Natural killer cell (primary cell): ENCODE measurements at regions not wholly inside any gene's neighbourhood (a gene's known extent, or its start where the extent isn't known, plus 50 kb on each side); places are given as distances from the start of the nearest gene placed in this dataset.

Experiments
- ATAC-seq, 3 donors: fragments of 150-1000 bp in 2 of 3; fragments of 200-7000 bp in 1 of 3; cut with Tn5 transposase; 1 replicate in 1 of 3; 2 replicates in 2 of 3; pipeline ENCODE4 v1.10.0; 2021; ENCODE audit warnings: mild to moderate bottlenecking in 2 of 3, moderate library complexity in 2 of 3
- DNase-seq, 2 donors: peaks; one replicate each; pipeline versions ENCODE4 v3.0.0 to v3.0.0-alpha.2; 2013 to 2021; ENCODE audit warnings: mixed read lengths in 1 of 2
- H3K27ac ChIP-seq: one replicate; pipeline ENCODE4 v1.5.1; 2013; ENCODE audit warnings: mild to moderate bottlenecking, low read length
- H3K27me3 ChIP-seq: one replicate; pipeline ENCODE4 v1.6.1; 2013; ENCODE audit warnings: low read length; ENCODE audit not compliant: control insufficient read depth, insufficient read depth
- H3K36me3 ChIP-seq: one replicate; pipeline ENCODE4 v1.6.1; 2013; ENCODE audit warnings: low read length; ENCODE audit not compliant: control insufficient read depth, insufficient read depth
- H3K4me1 ChIP-seq: one replicate; pipeline ENCODE4 v1.6.1; 2013; ENCODE audit warnings: low read length; ENCODE audit not compliant: control insufficient read depth, insufficient read depth
- H3K4me3 ChIP-seq: one replicate; pipeline ENCODE4 v1.5.1; 2013; ENCODE audit warnings: low read length
- H3K9me3 ChIP-seq: one replicate; pipeline ENCODE4 v1.6.1; 2013; ENCODE audit warnings: low read length; ENCODE audit not compliant: control insufficient read depth, insufficient read depth
- H3K27ac Mint-ChIP-seq, 2 donors: one replicate each; pipeline ENCODE4 v1.8.0; 2022; ENCODE audit warnings: mild to moderate bottlenecking in 2 of 2, mixed read lengths in 2 of 2, moderate library complexity in 1 of 2
- H3K27me3 Mint-ChIP-seq, 2 donors: one replicate each; pipeline ENCODE4 v1.8.0; 2022; ENCODE audit warnings: low read depth in 2 of 2, mixed read lengths in 2 of 2
- H3K36me3 Mint-ChIP-seq: one replicate; pipeline ENCODE4 v1.8.0; 2022; ENCODE audit warnings: mixed read lengths
- H3K4me1 Mint-ChIP-seq, 2 donors: one replicate each; pipeline ENCODE4 v1.8.0; 2022; ENCODE audit warnings: mixed read lengths in 2 of 2
- H3K4me3 Mint-ChIP-seq: one replicate; pipeline ENCODE4 v1.8.0; 2022; ENCODE audit warnings: mild to moderate bottlenecking, moderate library complexity, mixed read lengths
- H3K9me3 Mint-ChIP-seq, 2 donors: one replicate each; pipeline ENCODE4 v1.8.0; 2022; ENCODE audit warnings: mixed read lengths in 2 of 2
- CTCF ChIP-seq: fragments of 200-600 bp; IDR thresholded peaks from one replicate; pipeline ENCODE4 v1.8.0; 2022; ENCODE audit warnings: antibody characterized with exemption
- WGBS: methylation state at CpG from one replicate; pipeline ENCODE4 v1.1.7; 2013; ENCODE audit warnings: missing lambda C conversion rate; ENCODE audit not compliant: insufficient coverage; 5-methylcytosine and 5-hydroxymethylcytosine counted together
- intact Hi-C: fragments of 100-400 bp; cut with micrococcal nuclease; formaldehyde crosslinking; loops from one replicate; pipeline ENCODE4 v1.14.2; 2022

- no peak overlapping the region for H3K4me3 ChIP-seq
- peaks cover 6 to 9% of the 10 kb centered on the region in 2 donors for H3K27me3 Mint-ChIP-seq
- no peak overlapping the region for H3K27ac ChIP-seq
- no peaks in the 10 kb centered on the region for H3K36me3 Mint-ChIP-seq
- DNase-seq (no peak), ATAC-seq (no peak)
- H3K36me3 ChIP-seq, result no peaks in the 10 kb centered on the region
- H3K4me1 Mint-ChIP-seq, result no peaks in the 10 kb centered on the region
- no peak for TF ChIP-seq CTCF
- H3K27me3 ChIP-seq, result no peaks in the 10 kb centered on the region
- H3K4me1 ChIP-seq, result no peaks in the 10 kb centered on the region
- H3K9me3 Mint-ChIP-seq, result no peaks in the 10 kb centered on the region
- H3K4me3 Mint-ChIP-seq, result no peak overlapping the region
- WGBS, result 82% methylated on average over 8 of the region's 8 CpGs
- H3K9me3 ChIP-seq, result no peaks in the 10 kb centered on the region
- H3K27ac Mint-ChIP-seq, result no peak overlapping the region
- intact Hi-C loops, result no loop called here
Measured at GRCh38 chr7:27423290-27423689, 180.7 kb downstream of the EVX1 start.

GRCh38 chr7:27423821-27424220, 181.2 kb downstream of the EVX1 start:
- Mint-ChIP-seq H3K27ac (no peak overlapping the region), H3K27me3 (peaks cover 6 to 14% of the 10 kb centered on the region in 2 donors), H3K9me3 (no peaks in the 10 kb centered on the region), H3K4me3 (no peak overlapping the region), H3K36me3 (no peaks in the 10 kb centered on the region), H3K4me1 (no peaks in the 10 kb centered on the region)
- 74% methylated on average over 10 of the region's 10 CpGs for WGBS
- ATAC-seq (no peak), DNase-seq (no peak)
- H3K27ac ChIP-seq, result no peak overlapping the region
- intact Hi-C loops, result no loop called here
- no peaks in the 10 kb centered on the region for H3K9me3 ChIP-seq
- H3K4me1 ChIP-seq, result no peaks in the 10 kb centered on the region
- no peak overlapping the region for H3K4me3 ChIP-seq
- H3K27me3 ChIP-seq, result no peaks in the 10 kb centered on the region
- no peaks in the 10 kb centered on the region for H3K36me3 ChIP-seq
- no peak for TF ChIP-seq CTCF

GRCh38 chr7:27424231-27424630, 181.6 kb downstream of the EVX1 start:
- Mint-ChIP-seq H3K9me3 (no peaks in the 10 kb centered on the region), H3K27ac (no peak overlapping the region), H3K27me3 (peaks cover 6 to 17% of the 10 kb centered on the region in 2 donors), H3K4me3 (no peak overlapping the region), H3K4me1 (no peaks in the 10 kb centered on the region), H3K36me3 (no peaks in the 10 kb centered on the region)
- no peaks in the 10 kb centered on the region for H3K9me3 ChIP-seq
- intact Hi-C loops, result no loop called here
- H3K27ac ChIP-seq, result no peak overlapping the region
- no peaks in the 10 kb centered on the region for H3K36me3 ChIP-seq
- H3K4me1 ChIP-seq, result no peaks in the 10 kb centered on the region
- ATAC-seq, result no peak
- H3K4me3 ChIP-seq, result no peak overlapping the region
- no peak for TF ChIP-seq CTCF
- WGBS, result 96% methylated on average over 2 of the region's 3 CpGs
- no peaks in the 10 kb centered on the region for H3K27me3 ChIP-seq
- DNase-seq, result no peak

- H3K36me3 Mint-ChIP-seq, result no peaks in the 10 kb centered on the region
- peaks cover 6 to 17% of the 10 kb centered on the region in 2 donors for H3K27me3 Mint-ChIP-seq
- H3K4me3 Mint-ChIP-seq, result no peak overlapping the region
- WGBS, result 46% methylated on average over 4 of the region's 4 CpGs
- Histone ChIP-seq H3K27ac (no peak overlapping the region), H3K27me3 (no peaks in the 10 kb centered on the region), H3K4me3 (no peak overlapping the region), H3K36me3 (no peaks in the 10 kb centered on the region), H3K9me3 (no peaks in the 10 kb centered on the region), H3K4me1 (no peaks in the 10 kb centered on the region)
- no peaks in the 10 kb centered on the region for H3K4me1 Mint-ChIP-seq
- ATAC-seq (no peak), DNase-seq (no peak)
- H3K27ac Mint-ChIP-seq, result no peak overlapping the region
- intact Hi-C loops, result no loop called here
- H3K9me3 Mint-ChIP-seq, result no peaks in the 10 kb centered on the region
- no peak for TF ChIP-seq CTCF
Measured at GRCh38 chr7:27424749-27425148, 182.1 kb downstream of the EVX1 start.
